Cardiac muscle cell (in vitro differentiated cells and primary cell): ENCODE measurements at regions not wholly inside any gene's neighbourhood (a gene's known extent, or its start where the extent isn't known, plus 50 kb on each side); places are given as distances from the start of the nearest gene placed in this dataset.

Source experiments
- DNase-seq, 2 donors: peaks; one replicate each; pipeline versions ENCODE4 v3.0.0 to v3.0.0-alpha.2; 2010 to 2017; ENCODE audit warnings: low read depth in 1 of 2, low spot score in 1 of 2
- H3K27ac ChIP-seq: fragments of 200-600 bp; sonication (generic); 2 replicates; pipeline ENCODE4 v1.5.1; 2016
- H3K27me3 ChIP-seq: fragments of 200-600 bp; sonication (generic); 2 replicates; pipeline ENCODE4 v1.6.0; 2016; ENCODE audit warnings: control low read depth
- H3K36me3 ChIP-seq: fragments of 200-600 bp; sonication (generic); 2 replicates; pipeline ENCODE4 v1.5.1; 2016; ENCODE audit warnings: control low read depth
- H3K4me1 ChIP-seq: fragments of 200-600 bp; sonication (generic); 2 replicates; pipeline ENCODE4 v1.8.1; 2017; ENCODE audit warnings: low read depth, mild to moderate bottlenecking, mixed run types
- H3K4me3 ChIP-seq: fragments of 200-600 bp; sonication (generic); 2 replicates; pipeline ENCODE4 v1.5.1; 2016; ENCODE audit warnings: mild to moderate bottlenecking
- H3K9me3 ChIP-seq: fragments of 200-600 bp; sonication (generic); 2 replicates; pipeline ENCODE4 v1.5.1; 2017; ENCODE audit warnings: low read depth, mild to moderate bottlenecking, control low read depth
- TF ChIP-seq, protein P1 (sequence below): IDR thresholded peaks from 2 replicates; pipeline ENCODE4 v1.5.1; 2012; ENCODE audit warnings: low read depth, mild to moderate bottlenecking, low read length

DNA sequence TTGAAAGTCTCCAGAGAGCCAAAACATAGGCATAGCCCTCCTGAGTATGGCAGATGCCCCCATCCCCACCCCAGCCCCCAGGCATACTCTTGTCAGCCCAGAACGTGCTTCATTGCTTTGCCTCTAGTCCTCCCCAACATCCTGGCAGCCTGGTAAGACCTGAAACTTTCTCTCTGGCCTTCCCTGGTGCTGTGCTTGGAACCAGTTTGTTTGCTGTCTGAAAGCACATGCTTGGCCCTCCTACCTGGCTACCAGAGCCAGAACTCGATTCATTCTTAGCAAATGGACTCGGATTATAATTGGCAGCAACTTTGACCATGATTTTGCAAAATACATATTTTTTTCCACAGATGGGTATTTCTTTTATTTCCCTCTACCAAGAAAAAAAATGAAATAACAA, 248.1 kb downstream of the USP46 start:
- TF ChIP-seq, protein P1, sequence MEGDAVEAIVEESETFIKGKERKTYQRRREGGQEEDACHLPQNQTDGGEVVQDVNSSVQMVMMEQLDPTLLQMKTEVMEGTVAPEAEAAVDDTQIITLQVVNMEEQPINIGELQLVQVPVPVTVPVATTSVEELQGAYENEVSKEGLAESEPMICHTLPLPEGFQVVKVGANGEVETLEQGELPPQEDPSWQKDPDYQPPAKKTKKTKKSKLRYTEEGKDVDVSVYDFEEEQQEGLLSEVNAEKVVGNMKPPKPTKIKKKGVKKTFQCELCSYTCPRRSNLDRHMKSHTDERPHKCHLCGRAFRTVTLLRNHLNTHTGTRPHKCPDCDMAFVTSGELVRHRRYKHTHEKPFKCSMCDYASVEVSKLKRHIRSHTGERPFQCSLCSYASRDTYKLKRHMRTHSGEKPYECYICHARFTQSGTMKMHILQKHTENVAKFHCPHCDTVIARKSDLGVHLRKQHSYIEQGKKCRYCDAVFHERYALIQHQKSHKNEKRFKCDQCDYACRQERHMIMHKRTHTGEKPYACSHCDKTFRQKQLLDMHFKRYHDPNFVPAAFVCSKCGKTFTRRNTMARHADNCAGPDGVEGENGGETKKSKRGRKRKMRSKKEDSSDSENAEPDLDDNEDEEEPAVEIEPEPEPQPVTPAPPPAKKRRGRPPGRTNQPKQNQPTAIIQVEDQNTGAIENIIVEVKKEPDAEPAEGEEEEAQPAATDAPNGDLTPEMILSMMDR = no peak
- Histone ChIP-seq H3K4me1 (no peaks in the 10 kb centered on the region), H3K4me3 (no peak overlapping the region), H3K9me3 (no peaks in the 10 kb centered on the region), H3K36me3 (no peaks in the 10 kb centered on the region), H3K27me3 (no peaks in the 10 kb centered on the region), H3K27ac (no peak overlapping the region)
- DNase-seq = no peak

DNA sequence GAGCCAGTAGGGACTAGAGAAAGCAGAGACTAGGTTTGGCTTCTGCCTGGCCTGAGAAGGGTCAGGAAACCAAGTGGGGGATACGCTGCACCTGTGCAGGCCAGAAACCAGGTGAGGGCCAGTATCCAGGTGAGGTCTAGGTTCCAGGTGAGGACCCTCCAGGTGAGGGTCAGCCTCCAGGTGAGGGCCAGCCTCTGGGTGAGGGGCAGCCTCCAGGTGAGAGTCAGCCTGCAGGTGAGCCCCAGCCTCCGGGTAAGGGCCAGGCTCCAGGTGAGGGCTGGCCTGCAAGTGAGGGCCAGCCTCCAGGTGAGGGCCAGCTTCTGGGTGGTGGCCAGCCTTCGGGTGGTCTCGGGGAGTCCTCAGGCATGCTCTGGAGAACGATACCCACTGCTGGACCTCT, 238.8 kb downstream of the USP46 start:
- TF ChIP-seq, protein P1 = no peak
- no peaks in the 10 kb centered on the region for H3K4me1 ChIP-seq
- H3K9me3 ChIP-seq = no peaks in the 10 kb centered on the region
- no peak overlapping the region for H3K4me3 ChIP-seq
- H3K27me3 ChIP-seq = no peaks in the 10 kb centered on the region
- H3K36me3 ChIP-seq = no peaks in the 10 kb centered on the region
- H3K27ac ChIP-seq = no peak overlapping the region
- DNase-seq = no peak

DNA sequence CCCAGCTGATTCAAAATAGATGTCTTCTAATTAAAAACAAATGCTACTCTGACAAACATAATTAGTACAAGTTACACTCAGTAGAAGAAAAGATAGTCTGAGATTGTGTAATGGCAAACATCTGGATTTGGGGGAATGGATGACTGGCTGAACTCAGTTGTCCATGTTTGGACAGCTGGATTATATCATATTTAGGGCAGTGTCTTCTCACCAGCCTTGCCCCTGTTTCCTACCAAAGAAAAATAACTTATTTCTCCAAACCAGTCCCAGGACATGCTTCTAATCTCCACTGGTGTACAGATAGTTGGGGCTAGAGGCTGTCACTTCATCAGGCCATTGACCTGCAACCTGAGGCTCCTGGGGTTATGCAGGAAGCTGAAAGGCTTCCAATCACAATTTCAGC, 237.3 kb downstream of the USP46 start:
- no peak overlapping the region for H3K27ac ChIP-seq
- no peaks in the 10 kb centered on the region for H3K36me3 ChIP-seq
- H3K27me3 ChIP-seq = no peaks in the 10 kb centered on the region
- H3K4me1 ChIP-seq = no peaks in the 10 kb centered on the region
- TF ChIP-seq, protein P1 = no peak
- no peak for DNase-seq
- no peaks in the 10 kb centered on the region for H3K9me3 ChIP-seq
- H3K4me3 ChIP-seq = no peak overlapping the region

DNA sequence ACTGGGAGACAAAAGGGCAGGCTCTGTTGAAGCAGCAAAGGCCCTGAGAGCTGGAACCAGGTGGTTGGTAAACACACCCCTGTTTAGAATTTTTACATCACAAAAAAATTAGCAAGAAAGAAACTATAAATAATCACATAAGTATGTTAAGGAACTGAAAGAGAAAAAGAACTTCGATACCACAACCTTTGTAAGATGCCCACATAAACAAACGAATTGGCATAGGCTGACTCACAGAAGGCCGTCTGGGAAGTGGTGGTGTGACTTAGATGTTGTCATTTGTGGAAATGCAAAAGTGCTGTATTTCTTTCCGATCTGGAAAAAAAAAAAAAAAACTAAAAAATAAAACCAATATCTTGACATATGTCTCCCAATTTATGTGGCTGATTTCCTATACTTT, 235.1 kb downstream of the USP46 start:
- TF ChIP-seq, protein P1 = no peak
- no peaks in the 10 kb centered on the region for H3K27me3 ChIP-seq
- H3K27ac ChIP-seq = no peak overlapping the region
- no peak for DNase-seq
- no peak overlapping the region for H3K4me3 ChIP-seq
- H3K36me3 ChIP-seq = no peaks in the 10 kb centered on the region
- H3K4me1 ChIP-seq = no peaks in the 10 kb centered on the region
- H3K9me3 ChIP-seq = no peaks in the 10 kb centered on the region

DNA sequence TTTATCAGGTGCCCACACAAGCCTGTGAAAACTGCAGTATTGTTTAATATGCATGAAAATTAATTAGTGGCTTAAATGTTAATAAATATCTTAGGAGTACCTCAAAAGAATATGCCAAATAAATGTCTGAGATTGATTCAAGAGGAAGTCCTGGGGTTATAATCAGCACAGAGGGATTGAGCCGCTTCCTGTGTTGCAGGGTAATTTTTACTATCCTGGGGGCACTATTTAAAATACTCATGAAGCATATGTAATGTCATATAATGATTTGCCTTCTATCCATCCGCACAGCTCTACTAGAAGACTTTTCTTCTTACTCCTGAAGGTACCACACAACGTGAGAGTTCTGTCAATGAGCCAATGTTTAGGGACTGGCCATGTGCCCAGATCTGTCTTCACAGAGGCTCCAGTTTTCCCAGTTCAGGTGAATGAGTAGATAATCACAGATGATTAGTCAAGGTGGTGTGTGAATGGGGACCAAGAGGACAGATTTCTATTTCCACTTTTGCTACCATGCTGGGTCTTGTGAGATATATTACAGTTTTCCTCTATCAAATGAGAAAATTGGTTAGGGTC, 233.3 kb downstream of the USP46 start:
- Histone ChIP-seq H3K4me1 (no peaks in the 10 kb centered on the region), H3K27ac (no peak overlapping the region), H3K36me3 (no peaks in the 10 kb centered on the region), H3K9me3 (no peaks in the 10 kb centered on the region), H3K27me3 (no peaks in the 10 kb centered on the region), H3K4me3 (no peak overlapping the region)
- TF ChIP-seq, protein P1 = no peak
- DNase-seq = no peak

DNA sequence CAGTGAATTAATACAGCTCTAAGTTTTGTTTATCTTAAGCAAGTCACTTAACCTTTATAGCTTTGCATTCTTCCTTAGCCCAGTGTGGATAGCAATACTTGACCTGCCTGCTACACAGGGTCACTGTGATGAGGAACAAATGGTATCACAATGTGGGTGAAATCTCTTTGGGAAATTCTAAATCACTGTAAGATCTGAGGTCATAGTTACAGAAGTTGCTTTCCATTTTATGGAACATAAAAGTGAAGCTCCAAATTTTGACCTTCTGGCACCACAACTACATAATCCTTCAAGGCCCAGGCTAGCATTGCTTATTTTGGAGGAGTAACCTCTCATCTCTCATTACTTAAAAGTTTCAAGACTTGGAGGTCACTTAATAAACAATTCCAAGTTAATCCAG, 227.7 kb downstream of the USP46 start:
- Histone ChIP-seq H3K36me3 (no peaks in the 10 kb centered on the region), H3K27me3 (no peaks in the 10 kb centered on the region), H3K9me3 (no peaks in the 10 kb centered on the region), H3K4me1 (no peaks in the 10 kb centered on the region), H3K4me3 (no peak overlapping the region), H3K27ac (no peak overlapping the region)
- no peak for DNase-seq
- TF ChIP-seq, protein P1 = no peak
